ENCODE measurements at regions not wholly inside any gene's neighbourhood (a gene's known extent, or its start where the extent isn't known, plus 50 kb on each side); places are given as distances from the start of the nearest gene placed in this dataset.

GRCh38 chr14:83972631-83973030 is 1557.3 kb upstream of the FLRT2 start:
- TF ChIP-seq CTCF (IDR thresholded peaks at IDR 0.05; ENCODE audit: low read length): no peak
- no peak for TF ChIP-seq EZH2 (IDR thresholded peaks at IDR 0.05; ENCODE audit: borderline replicate concordance, low read length)
